GM10266 (cell line): ENCODE measurements at regions not wholly inside any gene's neighbourhood (a gene's known extent, or its start where the extent isn't known, plus 50 kb on each side); places are given as distances from the start of the nearest gene placed in this dataset.
A peak's percentile ranks its signal among the peaks of the same experiment; 100 is the strongest.

Experiments
- DNase-seq: peaks from one replicate; pipeline ENCODE4 v3.0.0; 2012; ENCODE audit errors: extremely low spot score
- CTCF ChIP-seq: IDR thresholded peaks from 2 replicates; pipeline ENCODE4 v1.5.1; 2012; ENCODE audit warnings: mild to moderate bottlenecking, low read depth; ENCODE audit not compliant: control insufficient read depth, insufficient read depth; ENCODE audit errors: missing control alignments

DNA sequence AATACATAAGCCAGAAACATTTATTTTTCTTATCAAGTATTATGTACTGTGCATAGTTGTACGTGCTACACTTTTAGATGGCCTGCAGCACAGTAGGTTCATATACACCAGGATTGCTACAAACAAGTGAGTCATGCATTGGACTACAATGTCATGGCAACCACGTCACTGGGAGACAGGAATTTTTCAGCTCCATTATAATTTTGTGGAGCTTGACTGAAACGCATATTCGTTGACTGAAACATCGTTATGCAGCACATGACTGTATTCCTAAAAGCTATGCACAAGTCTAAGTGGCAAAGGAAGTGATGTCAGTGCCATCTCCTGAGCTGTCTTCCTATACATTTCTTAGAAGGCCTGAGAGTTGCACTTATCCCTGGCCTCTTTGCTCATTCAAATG, 871.8 kb downstream of the IPMK start:
- DNase-seq: no peak
- no peak for TF ChIP-seq CTCF

DNA sequence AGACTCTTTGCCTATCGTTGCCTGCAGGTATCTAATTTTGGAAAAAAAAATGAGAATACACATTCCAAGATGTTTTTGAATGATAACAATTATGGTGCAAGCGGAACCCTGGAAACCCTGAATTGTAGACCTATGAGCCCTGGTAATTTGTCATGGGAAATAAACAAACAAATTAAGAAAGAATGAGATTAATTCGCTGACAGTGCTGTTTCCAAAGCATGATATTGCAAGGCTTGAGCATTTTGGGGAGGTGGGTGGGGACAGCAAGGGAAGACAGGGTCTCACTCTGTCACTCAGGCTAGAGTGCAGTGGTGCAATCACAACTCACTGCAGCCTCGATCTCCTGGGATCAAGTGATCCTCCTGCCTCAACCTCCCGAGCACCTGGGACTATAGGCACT, 900.3 kb downstream of the IPMK start:
- no peak for DNase-seq
- no peak for TF ChIP-seq CTCF

DNA sequence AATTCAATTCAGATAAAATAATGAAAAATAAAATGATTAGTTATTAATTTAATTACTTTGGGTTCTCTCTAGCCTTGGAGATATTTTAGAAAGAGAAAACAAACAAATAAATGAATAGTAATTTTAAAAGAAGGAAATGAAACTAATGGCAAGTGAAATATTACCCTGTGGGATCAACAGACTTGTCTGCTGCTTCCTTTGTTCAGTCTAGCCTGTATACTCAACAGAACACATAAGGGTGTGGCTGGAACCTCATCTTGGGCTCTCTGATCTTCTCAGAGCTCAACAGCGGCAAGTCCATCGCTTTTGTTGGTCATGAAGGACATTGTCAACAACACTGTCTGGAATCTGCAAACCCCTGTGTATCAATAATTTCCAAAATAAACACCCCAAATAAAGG, 904.9 kb downstream of the IPMK start:
- no peak for TF ChIP-seq CTCF
- no peak for DNase-seq

DNA sequence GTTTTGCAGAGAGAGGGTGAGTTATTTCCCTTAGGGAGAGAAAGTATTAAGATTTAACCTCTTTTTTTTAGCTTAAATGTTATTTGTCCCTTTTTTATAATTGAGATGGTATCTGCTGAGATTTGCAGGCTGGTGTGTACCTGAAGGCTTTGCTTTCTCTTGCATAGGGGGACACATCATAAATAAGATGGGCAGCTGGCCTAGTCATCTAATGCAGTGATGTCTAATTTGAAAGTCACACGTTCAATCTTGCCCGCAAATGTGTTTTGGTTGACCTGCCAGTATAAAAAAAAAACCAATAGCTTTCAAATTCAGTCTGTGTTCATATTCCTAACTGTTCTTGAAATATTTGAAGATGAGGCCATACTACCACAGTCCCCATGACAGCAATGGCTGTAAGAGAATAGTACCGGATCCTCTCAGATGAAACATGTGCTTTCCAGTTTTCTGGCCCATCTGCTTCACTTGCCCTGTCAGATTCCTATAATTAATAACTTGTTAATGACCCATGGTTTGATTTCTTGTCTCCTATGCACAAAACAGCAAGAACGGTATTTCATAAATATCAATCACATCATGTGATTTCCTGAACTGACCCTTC, 914.2 kb downstream of the IPMK start:
- TF ChIP-seq CTCF: no peak
- DNase-seq: no peak

DNA sequence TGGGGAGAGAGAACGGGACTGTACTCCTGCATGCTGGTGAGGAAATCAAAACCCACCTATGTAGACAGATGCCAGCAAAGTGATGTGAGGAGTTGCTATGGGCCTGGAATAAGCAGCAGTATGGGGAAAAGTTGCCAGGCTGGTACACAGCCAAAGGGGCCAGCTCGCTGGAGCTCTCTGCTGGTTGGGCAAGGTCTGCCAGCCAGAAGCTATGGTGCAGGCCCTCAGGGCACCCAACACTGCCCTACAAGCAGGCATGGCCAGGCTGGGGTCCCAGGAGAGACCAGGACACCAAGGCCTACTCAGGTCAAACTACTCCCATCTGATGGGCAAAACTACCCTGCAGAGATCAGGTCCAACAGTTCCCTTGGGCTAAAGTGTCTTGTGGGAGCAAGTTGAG, 916.6 kb downstream of the IPMK start:
- no peak for DNase-seq

DNA sequence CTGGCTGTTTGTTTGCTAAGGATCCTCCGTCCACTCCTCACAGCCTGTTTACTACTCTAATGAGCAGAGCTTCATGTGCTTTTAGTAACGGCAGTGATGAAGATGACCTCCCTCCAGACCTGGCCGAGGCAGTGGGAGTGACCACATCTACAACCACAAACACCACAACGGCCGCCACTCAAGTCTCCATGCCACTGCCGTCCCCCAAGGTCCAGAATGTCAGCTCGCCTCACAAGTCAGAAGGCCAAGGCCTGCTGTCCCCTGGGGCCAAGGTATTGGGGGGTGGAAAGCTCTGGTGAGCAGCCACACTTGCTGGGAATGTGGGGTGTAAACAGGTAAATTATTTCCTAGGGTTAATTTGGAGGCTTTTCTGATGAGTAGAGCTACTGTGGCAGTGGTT, 926.4 kb downstream of the IPMK start:
- no peak for DNase-seq
- TF ChIP-seq CTCF: no peak

More for the DNA sequence above, 916.6 kb downstream of the IPMK start:
- TF ChIP-seq CTCF: no peak

- peak; percentile 60 for TF ChIP-seq CTCF
- DNase-seq: peak; percentile 32
Measured at GRCh38 chr10:57338823-57339558, 928.7 kb downstream of the IPMK start.
